ENCODE measurements at regions not wholly inside any gene's neighbourhood (a gene's known extent, or its start where the extent isn't known, plus 50 kb on each side); places are given as distances from the start of the nearest gene placed in this dataset.

DNA sequence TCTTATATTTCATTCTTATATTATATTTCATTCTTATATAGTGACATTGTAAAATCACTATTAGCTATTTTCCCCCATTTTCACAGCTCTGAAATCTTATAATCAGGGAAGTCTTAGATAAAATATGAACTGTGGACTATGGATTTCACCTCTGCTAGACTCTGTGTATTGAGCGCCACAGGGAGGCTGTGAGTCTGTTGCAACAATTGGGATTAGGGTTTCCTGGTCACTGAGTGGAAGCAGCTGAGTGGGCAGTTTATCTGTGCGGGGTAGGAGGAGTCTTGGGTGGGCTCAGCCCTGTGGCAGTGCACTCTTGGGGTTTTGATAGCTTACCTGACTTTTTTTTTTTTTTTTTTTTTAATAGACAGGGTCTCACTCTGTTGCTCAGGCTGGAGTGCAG is 249.5 kb downstream of the PTTG2 start (continued):
- TF ChIP-seq CEBPB (IDR thresholded peaks at IDR 0.05; ENCODE audit: borderline replicate concordance, low read depth, low read length), result peak; percentile 80; the same call in 1 of the 2 replicates
- no peak for TF ChIP-seq DNMT1 (CRISPR knock-in tag; IDR thresholded peaks at IDR 0.05)
- TF ChIP-seq, protein P1, sequence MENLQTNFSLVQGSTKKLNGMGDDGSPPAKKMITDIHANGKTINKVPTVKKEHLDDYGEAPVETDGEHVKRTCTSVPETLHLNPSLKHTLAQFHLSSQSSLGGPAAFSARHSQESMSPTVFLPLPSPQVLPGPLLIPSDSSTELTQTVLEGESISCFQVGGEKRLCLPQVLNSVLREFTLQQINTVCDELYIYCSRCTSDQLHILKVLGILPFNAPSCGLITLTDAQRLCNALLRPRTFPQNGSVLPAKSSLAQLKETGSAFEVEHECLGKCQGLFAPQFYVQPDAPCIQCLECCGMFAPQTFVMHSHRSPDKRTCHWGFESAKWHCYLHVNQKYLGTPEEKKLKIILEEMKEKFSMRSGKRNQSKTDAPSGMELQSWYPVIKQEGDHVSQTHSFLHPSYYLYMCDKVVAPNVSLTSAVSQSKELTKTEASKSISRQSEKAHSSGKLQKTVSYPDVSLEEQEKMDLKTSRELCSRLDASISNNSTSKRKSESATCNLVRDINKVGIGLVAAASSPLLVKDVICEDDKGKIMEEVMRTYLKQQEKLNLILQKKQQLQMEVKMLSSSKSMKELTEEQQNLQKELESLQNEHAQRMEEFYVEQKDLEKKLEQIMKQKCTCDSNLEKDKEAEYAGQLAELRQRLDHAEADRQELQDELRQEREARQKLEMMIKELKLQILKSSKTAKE (CRISPR knock-in tag; IDR thresholded peaks at IDR 0.05; ENCODE audit: borderline replicate concordance), result no peak
- peak; percentile 62 for TF ChIP-seq HNF4A (CRISPR knock-in tag; IDR thresholded peaks at IDR 0.05)
- TF ChIP-seq ZNF383 (CRISPR knock-in tag; IDR thresholded peaks at IDR 0.05; ENCODE audit: borderline replicate concordance), result no peak
- no peak for TF ChIP-seq ESRRA (CRISPR knock-in tag; IDR thresholded peaks at IDR 0.05; ENCODE audit: low read depth)
- peak; percentile 64 for TF ChIP-seq MAFF (IDR thresholded peaks at IDR 0.05; ENCODE audit: low read depth, low read length)
- no peak for TF ChIP-seq ZNF788 (CRISPR knock-in tag; IDR thresholded peaks at IDR 0.05; ENCODE audit: borderline replicate concordance)
- TF ChIP-seq HOXA3 (CRISPR knock-in tag; IDR thresholded peaks at IDR 0.05), result no peak
- TF ChIP-seq ZFP37 (CRISPR knock-in tag; IDR thresholded peaks at IDR 0.05; ENCODE audit: borderline replicate concordance), result no peak
- TF ChIP-seq RFXAP (CRISPR knock-in tag; IDR thresholded peaks at IDR 0.05; ENCODE audit: borderline replicate concordance), result no peak
- TF ChIP-seq ZNF207 (IDR thresholded peaks at IDR 0.05; ENCODE audit: borderline replicate concordance), result no peak
- TF ChIP-seq ZNF225 (CRISPR knock-in tag; IDR thresholded peaks at IDR 0.05), result no peak
- 0 out of 2 replicates have a peak, but pooled peaks have one; percentile 32 for TF ChIP-seq GATAD2A (CRISPR knock-in tag; IDR thresholded peaks at IDR 0.05)
- no peak for TF ChIP-seq RERE (CRISPR knock-in tag; IDR thresholded peaks at IDR 0.05; ENCODE audit: low read depth)
